B cell (primary cell): ENCODE measurements at regions not wholly inside any gene's neighbourhood (a gene's known extent, or its start where the extent isn't known, plus 50 kb on each side); places are given as distances from the start of the nearest gene placed in this dataset.

Source experiments
- ATAC-seq: fragments of 200-7000 bp; cut with Tn5 transposase; one replicate; pipeline ENCODE4 v1.10.0; 2021; ENCODE audit warnings: low read depth, mild to moderate bottlenecking, moderate number of reproducible peaks, moderate library complexity
- CTCF ChIA-PET: fragments of 350-600 bp; sonication (Branson Sonifier 250); formaldehyde crosslinking; loops from one replicate; lab custom pipeline; 2021; ENCODE audit warnings: antibody characterized with exemption, inconsistent platforms; lab: Charles Lee
- POLR2A ChIA-PET: fragments of 350-600 bp; sonication (Branson Sonifier 250); formaldehyde crosslinking; loops from one replicate; lab custom pipeline; 2021; ENCODE audit warnings: antibody characterized with exemption; lab: Charles Lee
- DNase-seq: peaks from one replicate; pipeline ENCODE4 v3.0.0; 2013
- H2AFZ ChIP-seq: 2 replicates; pipeline ENCODE4 v1.6.1; 2012; ENCODE audit warnings: mild to moderate bottlenecking, low read depth, low read length; ENCODE audit not compliant: insufficient read depth, poor library complexity, severe bottlenecking
- H3K27ac ChIP-seq, 2 donors: 1 replicate in 1 of 2; 2 replicates in 1 of 2; pipeline ENCODE4 v1.5.1; 2012 to 2013; ENCODE audit warnings: low read length in 2 of 2, mild to moderate bottlenecking in 2 of 2, moderate library complexity in 1 of 2
- H3K27me3 ChIP-seq, 4 experiments: fragments of 200-600 bp in 1 of 4; sonication (generic) in 1 of 4; replicated peaks in 1 of 4; 1 replicate in 2 of 4; 2 replicates in 2 of 4; pipeline versions ENCODE4 v1.6.1 to v1.7.0; 2013 to 2016; ENCODE audit warnings: low read length in 3 of 4, mild to moderate bottlenecking in 2 of 4, mixed read lengths in 1 of 4, moderate library complexity in 1 of 4; ENCODE audit not compliant: insufficient read depth in 4 of 4, control insufficient read depth in 3 of 4; ENCODE audit errors: control extremely low read depth in 1 of 4
- H3K36me3 ChIP-seq, 2 experiments: replicated peaks in 1 of 2; 1 replicate in 1 of 2; 2 replicates in 1 of 2; pipeline versions ENCODE4 v1.6.1 to v1.7.1; 2013; ENCODE audit warnings: low read length in 1 of 2; ENCODE audit not compliant: insufficient read depth in 2 of 2, control insufficient read depth in 1 of 2; ENCODE audit errors: control extremely low read depth in 1 of 2, extremely low read depth in 1 of 2
- H3K4me1 ChIP-seq, 2 donors: fragments of 200-600 bp in 1 of 2; sonication (generic) in 1 of 2; 1 replicate in 1 of 2; 2 replicates in 1 of 2; pipeline versions ENCODE4 v1.5.1 to v1.6.1; 2013 to 2017; ENCODE audit warnings: low read length in 2 of 2; ENCODE audit not compliant: control insufficient read depth in 2 of 2, insufficient read depth in 2 of 2
- H3K4me2 ChIP-seq: replicated peaks from 2 replicates; pipeline ENCODE3; 2012; ENCODE audit warnings: mild to moderate bottlenecking, low read depth, low read length; ENCODE audit not compliant: poor library complexity, severe bottlenecking
- H3K4me3 ChIP-seq, 5 experiments: fragments of 200-600 bp in 1 of 5; sonication (generic) in 1 of 5; 1 replicate in 3 of 5; 2 replicates in 2 of 5; pipeline versions ENCODE4 v1.5.1 to v1.7.0; 2011 to 2016; ENCODE audit warnings: low read length in 4 of 5, mild to moderate bottlenecking in 4 of 5, low read depth in 2 of 5, control low read depth in 1 of 5, moderate library complexity in 1 of 5; ENCODE audit not compliant: insufficient read depth in 1 of 5; ENCODE audit errors: control extremely low read depth in 1 of 5, extremely low read depth in 1 of 5
- H3K79me2 ChIP-seq: fragments of 200-600 bp; sonication (generic); one replicate; pipeline ENCODE4 v1.6.0; 2016; ENCODE audit warnings: low read length; ENCODE audit not compliant: control insufficient read depth, insufficient read depth
- H3K9ac ChIP-seq: fragments of 200-600 bp; sonication (generic); 2 replicates; pipeline ENCODE4 v1.6.1; 2017; ENCODE audit warnings: mild to moderate bottlenecking, low read length, moderate library complexity
- H3K9me3 ChIP-seq, 3 donors: one replicate each; pipeline versions ENCODE4 v1.6.1 to v1.7.1; 2013; ENCODE audit warnings: low read length in 2 of 3; ENCODE audit not compliant: control insufficient read depth in 2 of 3, insufficient read depth in 1 of 3; ENCODE audit errors: control extremely low read depth in 1 of 3
- H4K20me1 ChIP-seq: 2 replicates; pipeline ENCODE4 v1.6.0; 2012; ENCODE audit warnings: mild to moderate bottlenecking, low read length; ENCODE audit not compliant: insufficient read depth, control insufficient read depth, poor library complexity, severe bottlenecking
- H3K27ac Mint-ChIP-seq: one replicate; pipeline ENCODE4 v1.8.0; 2021; ENCODE audit warnings: mixed read lengths
- H3K27me3 Mint-ChIP-seq: one replicate; pipeline ENCODE4 v1.8.0; 2021; ENCODE audit warnings: mixed read lengths
- H3K4me1 Mint-ChIP-seq: one replicate; pipeline ENCODE4 v1.8.0; 2021; ENCODE audit warnings: mixed read lengths
- H3K4me3 Mint-ChIP-seq: one replicate; pipeline ENCODE4 v1.8.0; 2021; ENCODE audit warnings: mixed read lengths
- H3K9me3 Mint-ChIP-seq: one replicate; pipeline ENCODE4 v1.8.0; 2022; ENCODE audit warnings: mixed read lengths; ENCODE audit not compliant: insufficient read depth
- EZH2 ChIP-seq: IDR thresholded peaks from 2 replicates; pipeline ENCODE4 v1.6.1; 2012; ENCODE audit warnings: borderline replicate concordance, low read depth, mild to moderate bottlenecking, moderate library complexity, low read length; ENCODE audit not compliant: insufficient read depth, poor library complexity, severe bottlenecking
- WGBS: methylation state at CpG from one replicate; pipeline ENCODE4 v1.1.5; 2013; ENCODE audit warnings: missing lambda C conversion rate; ENCODE audit not compliant: insufficient coverage; 5-methylcytosine and 5-hydroxymethylcytosine counted together
- intact Hi-C: fragments of 100-400 bp; cut with micrococcal nuclease; formaldehyde crosslinking; loops from one replicate; pipeline ENCODE4 v1.10.0; 2022
- TF ChIP-seq, protein P1 (sequence below): fragments of 200-600 bp; IDR thresholded peaks from one replicate; pipeline ENCODE4 v1.8.0; 2022; ENCODE audit warnings: antibody characterized with exemption, mild to moderate bottlenecking

DNA sequence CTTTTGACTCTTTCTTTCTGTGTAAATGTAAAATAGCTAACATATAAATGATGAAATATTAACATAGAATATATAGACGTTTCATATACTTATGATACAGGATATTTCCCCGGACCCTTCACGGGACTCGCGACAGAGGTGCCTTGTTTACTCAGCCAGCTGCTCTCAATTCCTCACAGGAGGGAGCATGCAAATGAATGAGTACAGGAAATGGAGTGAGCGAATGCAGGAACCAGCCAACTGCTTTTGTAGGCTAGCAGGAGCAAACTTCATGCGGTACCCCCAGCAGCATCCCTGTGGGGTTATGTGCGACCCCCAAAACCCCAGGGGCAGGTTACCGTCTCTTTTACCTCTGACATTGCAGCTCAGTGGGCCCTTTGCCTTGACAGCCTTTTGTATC is 110.3 kb upstream of the PDHA2 start:
- ATAC-seq = no peak
- H3K27ac ChIP-seq = no peak overlapping the region
- no peak overlapping the region for H3K4me2 ChIP-seq
- H3K4me1 ChIP-seq = no peaks in the 10 kb centered on the region
- peaks cover 5% of the 10 kb centered on the region for H3K9me3 Mint-ChIP-seq
- no peaks in the 10 kb centered on the region for H3K79me2 ChIP-seq
- H3K27me3 ChIP-seq = no peaks in the 10 kb centered on the region
- no peak overlapping the region for H3K9ac ChIP-seq
- H3K4me3 ChIP-seq = no peak overlapping the region
- WGBS = 90% methylated on average over 4 of the region's 9 CpGs
- no peaks in the 10 kb centered on the region for H3K4me1 Mint-ChIP-seq
- ChIA-PET POLR2A (no interaction called here), CTCF (no interaction called here)
- no peak overlapping the region for H3K4me3 Mint-ChIP-seq
- no peaks in the 10 kb centered on the region for H3K27me3 Mint-ChIP-seq
- no peaks in the 10 kb centered on the region for H3K36me3 ChIP-seq
- no peak for TF ChIP-seq EZH2
- TF ChIP-seq, protein P1, sequence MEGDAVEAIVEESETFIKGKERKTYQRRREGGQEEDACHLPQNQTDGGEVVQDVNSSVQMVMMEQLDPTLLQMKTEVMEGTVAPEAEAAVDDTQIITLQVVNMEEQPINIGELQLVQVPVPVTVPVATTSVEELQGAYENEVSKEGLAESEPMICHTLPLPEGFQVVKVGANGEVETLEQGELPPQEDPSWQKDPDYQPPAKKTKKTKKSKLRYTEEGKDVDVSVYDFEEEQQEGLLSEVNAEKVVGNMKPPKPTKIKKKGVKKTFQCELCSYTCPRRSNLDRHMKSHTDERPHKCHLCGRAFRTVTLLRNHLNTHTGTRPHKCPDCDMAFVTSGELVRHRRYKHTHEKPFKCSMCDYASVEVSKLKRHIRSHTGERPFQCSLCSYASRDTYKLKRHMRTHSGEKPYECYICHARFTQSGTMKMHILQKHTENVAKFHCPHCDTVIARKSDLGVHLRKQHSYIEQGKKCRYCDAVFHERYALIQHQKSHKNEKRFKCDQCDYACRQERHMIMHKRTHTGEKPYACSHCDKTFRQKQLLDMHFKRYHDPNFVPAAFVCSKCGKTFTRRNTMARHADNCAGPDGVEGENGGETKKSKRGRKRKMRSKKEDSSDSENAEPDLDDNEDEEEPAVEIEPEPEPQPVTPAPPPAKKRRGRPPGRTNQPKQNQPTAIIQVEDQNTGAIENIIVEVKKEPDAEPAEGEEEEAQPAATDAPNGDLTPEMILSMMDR = no peak
- DNase-seq = no peak
- H4K20me1 ChIP-seq = no peaks in the 10 kb centered on the region
- no peak overlapping the region for H2AFZ ChIP-seq
- H3K27ac Mint-ChIP-seq = no peak overlapping the region
- no peaks in the 10 kb centered on the region for H3K9me3 ChIP-seq
- intact Hi-C loops = no loop called here

DNA sequence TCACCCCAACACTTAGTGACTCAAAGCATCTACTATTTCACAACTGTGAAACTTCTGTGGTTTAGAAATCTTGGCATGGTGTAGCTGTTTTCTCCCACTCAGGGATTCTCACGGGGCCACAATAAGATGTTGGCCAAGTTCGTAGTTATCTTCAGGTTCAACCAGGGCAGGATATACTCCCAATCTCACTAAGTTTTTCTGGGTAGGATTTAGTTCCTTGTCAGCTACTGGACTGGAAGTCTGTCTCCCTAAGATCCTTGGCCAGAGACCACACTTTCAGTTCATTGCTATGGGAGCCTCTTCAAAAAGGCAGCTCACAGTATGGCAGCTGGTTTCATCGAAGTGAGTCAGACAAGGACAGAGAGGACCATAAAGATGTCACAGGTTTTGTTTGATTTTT is 111.7 kb upstream of the PDHA2 start:
- Mint-ChIP-seq H3K9me3 (peaks cover 3% of the 10 kb centered on the region), H3K27ac (no peak overlapping the region), H3K4me3 (no peak overlapping the region), H3K4me1 (no peaks in the 10 kb centered on the region), H3K27me3 (no peaks in the 10 kb centered on the region)
- ATAC-seq (no peak), DNase-seq (no peak)
- no peak overlapping the region for H3K4me2 ChIP-seq
- H3K36me3 ChIP-seq = no peaks in the 10 kb centered on the region
- no peaks in the 10 kb centered on the region for H3K9me3 ChIP-seq
- H3K27me3 ChIP-seq = no peaks in the 10 kb centered on the region
- H3K4me1 ChIP-seq = no peaks in the 10 kb centered on the region
- intact Hi-C loops = no loop called here
- POLR2A ChIA-PET = no interaction called here
- no peak overlapping the region for H2AFZ ChIP-seq
- no peak overlapping the region for H3K4me3 ChIP-seq
- TF ChIP-seq EZH2 = no peak
- TF ChIP-seq, protein P1 = no peak
- WGBS = 100% methylated on average over 1 of the region's 3 CpGs
- CTCF ChIA-PET = no interaction called here
- no peaks in the 10 kb centered on the region for H4K20me1 ChIP-seq
- H3K9ac ChIP-seq = no peak overlapping the region
- no peaks in the 10 kb centered on the region for H3K79me2 ChIP-seq
- no peak overlapping the region for H3K27ac ChIP-seq
